ENCODE measurements at regions not wholly inside any gene's neighbourhood (a gene's known extent, or its start where the extent isn't known, plus 50 kb on each side); places are given as distances from the start of the nearest gene placed in this dataset.

GRCh38 chr14:58870961-58871360 lies 233.2 kb downstream of the DACT1 start:
- Histone ChIP-seq H3K36me3 (ENCODE audit: control insufficient read depth, insufficient read depth, low read length) (no peaks in the 10 kb centered on the region), H3K27me3 (ENCODE audit: control insufficient read depth, insufficient read depth, low read length) (no peaks in the 10 kb centered on the region), H3K4me3 (ENCODE audit: low read length) (no peak overlapping the region), H3K4me1 (ENCODE audit: control insufficient read depth, insufficient read depth, low read length) (no peaks in the 10 kb centered on the region), H3K9me3 (ENCODE audit: control insufficient read depth, low read length) (no peaks in the 10 kb centered on the region), H3K9ac (ENCODE audit: low read length) (no peak overlapping the region)

GRCh38 chr14:58871573-58871972 lies 233.8 kb downstream of the DACT1 start:
- Histone ChIP-seq H3K36me3 (ENCODE audit: control insufficient read depth, insufficient read depth, low read length) (no peaks in the 10 kb centered on the region), H3K9ac (ENCODE audit: low read length) (no peak overlapping the region), H3K4me3 (ENCODE audit: low read length) (no peak overlapping the region), H3K27me3 (ENCODE audit: control insufficient read depth, insufficient read depth, low read length) (no peaks in the 10 kb centered on the region), H3K9me3 (ENCODE audit: control insufficient read depth, low read length) (no peaks in the 10 kb centered on the region), H3K4me1 (ENCODE audit: control insufficient read depth, insufficient read depth, low read length) (no peaks in the 10 kb centered on the region)

- Histone ChIP-seq H3K36me3 (ENCODE audit: control insufficient read depth, insufficient read depth, low read length) (no peaks in the 10 kb centered on the region), H3K4me3 (ENCODE audit: low read length) (no peak overlapping the region), H3K9me3 (ENCODE audit: control insufficient read depth, low read length) (no peaks in the 10 kb centered on the region), H3K27me3 (ENCODE audit: control insufficient read depth, insufficient read depth, low read length) (no peaks in the 10 kb centered on the region), H3K9ac (ENCODE audit: low read length) (no peak overlapping the region), H3K4me1 (ENCODE audit: control insufficient read depth, insufficient read depth, low read length) (no peaks in the 10 kb centered on the region)
Observed at GRCh38 chr14:58872061-58872460, 234.3 kb downstream of the DACT1 start.

GRCh38 chr14:58873228-58873953 lies 235.6 kb downstream of the DACT1 start:
- H3K4me1 ChIP-seq (ENCODE audit: control insufficient read depth, insufficient read depth, low read length) = no peaks in the 10 kb centered on the region
- no peaks in the 10 kb centered on the region for H3K27me3 ChIP-seq (ENCODE audit: control insufficient read depth, insufficient read depth, low read length)
- no peaks in the 10 kb centered on the region for H3K9me3 ChIP-seq (ENCODE audit: control insufficient read depth, low read length)
- no peak overlapping the region for H3K4me3 ChIP-seq (ENCODE audit: low read length)
- no peak overlapping the region for H3K9ac ChIP-seq (ENCODE audit: low read length)
- H3K36me3 ChIP-seq (ENCODE audit: control insufficient read depth, insufficient read depth, low read length) = no peaks in the 10 kb centered on the region

- Histone ChIP-seq H3K4me3 (ENCODE audit: low read length) (no peak overlapping the region), H3K9ac (ENCODE audit: low read length) (no peak overlapping the region), H3K36me3 (ENCODE audit: control insufficient read depth, insufficient read depth, low read length) (no peaks in the 10 kb centered on the region), H3K4me1 (ENCODE audit: control insufficient read depth, insufficient read depth, low read length) (no peaks in the 10 kb centered on the region), H3K9me3 (ENCODE audit: control insufficient read depth, low read length) (no peaks in the 10 kb centered on the region), H3K27me3 (ENCODE audit: control insufficient read depth, insufficient read depth, low read length) (no peaks in the 10 kb centered on the region)
Observed at GRCh38 chr14:58875613-58876012, 237.9 kb downstream of the DACT1 start.

- H3K4me3 ChIP-seq (ENCODE audit: low read length) = no peak overlapping the region
- H3K27me3 ChIP-seq (ENCODE audit: control insufficient read depth, insufficient read depth, low read length) = no peaks in the 10 kb centered on the region
- H3K9me3 ChIP-seq (ENCODE audit: control insufficient read depth, low read length) = no peaks in the 10 kb centered on the region
- no peak overlapping the region for H3K9ac ChIP-seq (ENCODE audit: low read length)
- no peaks in the 10 kb centered on the region for H3K4me1 ChIP-seq (ENCODE audit: control insufficient read depth, insufficient read depth, low read length)
- no peaks in the 10 kb centered on the region for H3K36me3 ChIP-seq (ENCODE audit: control insufficient read depth, insufficient read depth, low read length)
Observed at GRCh38 chr14:58876608-58877007, 238.8 kb downstream of the DACT1 start.

- no peaks in the 10 kb centered on the region for H3K27me3 ChIP-seq (ENCODE audit: control insufficient read depth, insufficient read depth, low read length)
- H3K36me3 ChIP-seq (ENCODE audit: control insufficient read depth, insufficient read depth, low read length) = no peaks in the 10 kb centered on the region
- no peak overlapping the region for H3K9ac ChIP-seq (ENCODE audit: low read length)
- no peak overlapping the region for H3K4me3 ChIP-seq (ENCODE audit: low read length)
- H3K9me3 ChIP-seq (ENCODE audit: control insufficient read depth, low read length) = no peaks in the 10 kb centered on the region
- H3K4me1 ChIP-seq (ENCODE audit: control insufficient read depth, insufficient read depth, low read length) = no peaks in the 10 kb centered on the region
Observed at GRCh38 chr14:58878439-58879139, 240.8 kb downstream of the DACT1 start.

GRCh38 chr14:58881433-58881832 lies 243.7 kb downstream of the DACT1 start:
- Histone ChIP-seq H3K27me3 (ENCODE audit: control insufficient read depth, insufficient read depth, low read length) (no peaks in the 10 kb centered on the region), H3K4me1 (ENCODE audit: control insufficient read depth, insufficient read depth, low read length) (no peaks in the 10 kb centered on the region), H3K4me3 (ENCODE audit: low read length) (no peak overlapping the region), H3K9ac (ENCODE audit: low read length) (no peak overlapping the region), H3K36me3 (ENCODE audit: control insufficient read depth, insufficient read depth, low read length) (no peaks in the 10 kb centered on the region), H3K9me3 (ENCODE audit: control insufficient read depth, low read length) (no peaks in the 10 kb centered on the region)

GRCh38 chr14:58882577-58883018 lies 244.8 kb downstream of the DACT1 start:
- Histone ChIP-seq H3K4me3 (ENCODE audit: low read length) (no peak overlapping the region), H3K36me3 (ENCODE audit: control insufficient read depth, insufficient read depth, low read length) (no peaks in the 10 kb centered on the region), H3K9ac (ENCODE audit: low read length) (no peak overlapping the region), H3K9me3 (ENCODE audit: control insufficient read depth, low read length) (no peaks in the 10 kb centered on the region), H3K27me3 (ENCODE audit: control insufficient read depth, insufficient read depth, low read length) (no peaks in the 10 kb centered on the region), H3K4me1 (ENCODE audit: control insufficient read depth, insufficient read depth, low read length) (no peaks in the 10 kb centered on the region)

GRCh38 chr14:58884442-58884841 lies 246.7 kb downstream of the DACT1 start:
- H3K9ac ChIP-seq (ENCODE audit: low read length) = no peak overlapping the region
- H3K27me3 ChIP-seq (ENCODE audit: control insufficient read depth, insufficient read depth, low read length) = no peaks in the 10 kb centered on the region
- no peaks in the 10 kb centered on the region for H3K4me1 ChIP-seq (ENCODE audit: control insufficient read depth, insufficient read depth, low read length)
- H3K9me3 ChIP-seq (ENCODE audit: control insufficient read depth, low read length) = no peaks in the 10 kb centered on the region
- H3K4me3 ChIP-seq (ENCODE audit: low read length) = no peak overlapping the region
- no peaks in the 10 kb centered on the region for H3K36me3 ChIP-seq (ENCODE audit: control insufficient read depth, insufficient read depth, low read length)

- Histone ChIP-seq H3K9me3 (ENCODE audit: control insufficient read depth, low read length) (no peaks in the 10 kb centered on the region), H3K4me1 (ENCODE audit: control insufficient read depth, insufficient read depth, low read length) (no peaks in the 10 kb centered on the region), H3K9ac (ENCODE audit: low read length) (no peak overlapping the region), H3K4me3 (ENCODE audit: low read length) (no peak overlapping the region), H3K36me3 (ENCODE audit: control insufficient read depth, insufficient read depth, low read length) (no peaks in the 10 kb centered on the region), H3K27me3 (ENCODE audit: control insufficient read depth, insufficient read depth, low read length) (no peaks in the 10 kb centered on the region)
Observed at GRCh38 chr14:58887931-58888330, 250.2 kb downstream of the DACT1 start.

- H3K4me3 ChIP-seq (ENCODE audit: low read length) = no peak overlapping the region
- H3K27me3 ChIP-seq (ENCODE audit: control insufficient read depth, insufficient read depth, low read length) = no peaks in the 10 kb centered on the region
- no peaks in the 10 kb centered on the region for H3K9me3 ChIP-seq (ENCODE audit: control insufficient read depth, low read length)
- H3K4me1 ChIP-seq (ENCODE audit: control insufficient read depth, insufficient read depth, low read length) = no peaks in the 10 kb centered on the region
- H3K36me3 ChIP-seq (ENCODE audit: control insufficient read depth, insufficient read depth, low read length) = no peaks in the 10 kb centered on the region
- H3K9ac ChIP-seq (ENCODE audit: low read length) = no peak overlapping the region
Observed at GRCh38 chr14:58898655-58899316, 261.0 kb downstream of the DACT1 start.
